HG03457 (cell line): ENCODE measurements at regions not wholly inside any gene's neighbourhood (a gene's known extent, or its start where the extent isn't known, plus 50 kb on each side); places are given as distances from the start of the nearest gene placed in this dataset.

Experiments used
- ATAC-seq: cut with Tn5 transposase; IDR thresholded peaks from one replicate; pipeline ENCODE4 v1.9.1; 2021; ENCODE audit warnings: moderate number of reproducible peaks; ENCODE audit not compliant: unreplicated experiment

DNA sequence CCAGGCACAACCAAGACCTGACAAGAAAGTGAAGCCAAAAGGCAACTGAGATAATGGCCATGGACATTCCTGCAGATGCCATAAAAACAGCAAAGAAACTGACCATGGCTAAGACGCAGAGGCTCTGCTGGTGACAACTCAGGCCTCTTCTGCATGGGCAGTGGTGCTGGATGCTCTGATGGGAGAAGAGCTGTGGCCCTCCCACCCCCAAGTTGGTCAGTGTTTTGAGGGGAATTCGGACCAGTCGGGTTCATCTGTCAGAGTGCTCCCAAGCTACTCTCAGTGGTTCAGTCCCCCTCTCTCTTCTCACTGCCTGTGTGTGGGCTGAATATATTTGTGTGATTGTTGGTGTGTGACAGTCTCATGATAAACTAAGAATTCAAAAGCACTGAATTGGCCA, 79.0 kb upstream of the GPR26 start:
- ATAC-seq = no peak

DNA sequence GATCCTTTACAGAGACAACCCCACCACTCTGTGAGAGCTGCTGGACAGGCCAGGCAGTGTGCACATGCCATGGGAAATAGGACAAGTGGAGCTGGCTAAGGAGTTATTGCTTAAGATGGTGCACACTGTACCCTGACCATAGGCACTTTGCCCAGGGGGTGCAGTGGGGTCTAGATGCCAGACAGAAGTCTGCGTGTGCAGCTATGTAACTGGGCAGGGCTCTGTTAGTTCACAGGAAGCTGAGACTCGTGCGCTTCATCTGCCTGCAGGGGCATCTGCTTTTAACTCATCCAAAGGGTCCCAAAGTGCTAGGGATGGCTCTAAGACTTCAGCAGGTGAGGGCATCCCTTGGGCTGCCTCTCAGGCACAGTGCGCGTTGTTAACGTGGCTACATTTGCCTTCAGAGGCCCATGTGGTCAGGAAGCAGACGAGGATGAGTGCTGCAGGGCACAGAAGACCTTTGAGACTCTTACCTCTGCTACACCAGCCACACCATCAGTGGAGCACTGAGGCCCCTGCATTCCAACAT, 77.7 kb upstream of the GPR26 start:
- ATAC-seq = no peak

DNA sequence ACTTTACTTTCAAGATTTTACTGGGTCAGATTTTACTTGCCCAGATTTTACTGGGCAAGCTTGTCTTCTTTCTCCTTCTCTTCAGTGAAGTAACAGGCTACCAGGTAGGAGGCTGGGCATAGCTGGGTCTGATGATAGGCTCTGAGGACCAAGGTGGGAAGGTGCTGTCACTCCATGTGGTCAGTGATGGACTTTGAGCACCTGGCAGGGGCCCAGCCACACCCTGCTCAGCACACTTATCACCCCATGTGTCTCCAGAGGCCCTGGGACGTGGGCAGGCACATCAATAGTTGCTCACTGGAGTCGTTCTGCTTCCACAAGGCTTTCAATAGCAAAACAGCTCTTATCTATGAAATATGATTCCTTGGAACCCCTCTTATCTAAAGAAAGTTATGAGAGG, 70.5 kb upstream of the GPR26 start:
- no peak for ATAC-seq

DNA sequence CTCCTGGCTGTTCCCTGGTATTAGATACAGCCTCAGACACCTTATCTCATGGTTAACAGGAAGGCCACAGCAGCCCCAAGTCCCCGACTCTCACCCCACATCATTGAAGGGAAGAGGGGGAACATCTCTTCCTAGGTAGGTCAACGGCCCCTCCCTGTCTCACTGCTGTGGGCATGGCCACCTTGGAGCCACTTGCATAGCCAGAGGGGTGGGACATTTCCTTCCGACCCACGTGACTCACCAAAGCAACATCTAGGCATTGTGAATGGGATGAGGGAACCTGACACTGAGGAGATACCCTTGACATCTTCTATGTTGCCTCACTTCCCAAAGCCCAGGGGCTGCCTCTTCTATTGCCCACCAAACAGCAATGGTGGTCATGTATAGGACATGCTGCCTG, 68.5 kb upstream of the GPR26 start:
- ATAC-seq = no peak

DNA sequence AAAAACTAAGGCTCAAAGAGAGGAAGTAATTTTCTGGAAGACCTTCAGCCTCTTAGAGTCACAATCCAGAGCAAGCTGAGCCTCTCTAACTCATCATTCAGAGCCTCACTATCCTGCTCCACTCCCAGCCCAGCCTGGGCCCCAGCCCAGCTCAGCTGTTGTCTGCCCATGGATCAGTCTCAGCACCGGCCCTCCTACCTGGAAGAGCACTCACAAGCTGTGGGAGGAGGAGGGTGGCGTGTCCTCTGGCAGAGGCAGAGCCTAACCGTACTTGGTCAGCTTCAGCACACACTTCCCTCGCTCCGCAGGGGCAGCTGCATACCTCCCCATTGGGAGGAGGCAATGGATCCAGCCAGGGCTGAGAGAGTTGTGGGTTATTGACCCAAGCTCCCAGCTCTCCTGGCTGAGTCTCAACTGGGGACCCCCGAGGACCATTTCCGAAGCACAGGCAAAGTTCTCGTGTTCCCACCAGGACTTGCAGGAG, 66.7 kb upstream of the GPR26 start:
- ATAC-seq = no peak

DNA sequence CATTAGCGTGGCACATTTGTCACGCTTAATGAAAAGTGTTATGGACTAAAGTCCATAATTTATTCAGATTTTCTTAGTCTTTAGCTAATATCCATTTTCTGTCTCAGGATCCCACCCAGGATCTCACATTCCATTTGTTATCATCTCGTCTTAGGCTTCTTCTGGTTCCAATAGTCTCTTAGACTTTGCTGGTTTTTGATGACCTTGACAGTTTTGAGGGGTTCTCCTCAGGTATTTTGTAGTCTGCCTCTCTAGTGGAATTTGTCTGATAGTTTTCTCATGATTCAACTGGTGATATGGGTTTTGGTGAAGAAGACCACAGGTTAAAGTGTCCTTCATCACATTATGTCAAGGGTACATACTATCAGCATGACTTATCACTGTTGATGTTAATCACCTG, 66.0 kb upstream of the GPR26 start:
- ATAC-seq = no peak

DNA sequence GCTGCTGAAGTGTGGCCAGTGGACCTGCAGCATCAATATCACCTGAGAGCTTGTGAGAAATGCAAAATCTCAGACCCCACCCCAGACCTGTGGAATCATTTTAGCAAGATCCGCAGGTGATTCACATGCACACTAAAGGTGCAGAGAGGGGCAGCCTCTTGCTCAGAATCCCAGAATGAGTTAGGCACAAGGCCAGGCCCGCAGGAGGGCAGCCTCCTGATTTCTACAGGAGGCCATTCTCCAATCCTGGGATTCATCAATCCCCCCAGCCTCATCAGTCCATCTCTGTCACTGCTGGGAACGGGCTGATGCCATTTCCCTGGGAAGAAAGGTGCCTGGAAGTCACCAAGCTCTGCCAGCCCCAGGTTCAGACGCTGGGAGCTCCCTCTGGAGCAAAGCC, 63.0 kb upstream of the GPR26 start:
- no peak for ATAC-seq

DNA sequence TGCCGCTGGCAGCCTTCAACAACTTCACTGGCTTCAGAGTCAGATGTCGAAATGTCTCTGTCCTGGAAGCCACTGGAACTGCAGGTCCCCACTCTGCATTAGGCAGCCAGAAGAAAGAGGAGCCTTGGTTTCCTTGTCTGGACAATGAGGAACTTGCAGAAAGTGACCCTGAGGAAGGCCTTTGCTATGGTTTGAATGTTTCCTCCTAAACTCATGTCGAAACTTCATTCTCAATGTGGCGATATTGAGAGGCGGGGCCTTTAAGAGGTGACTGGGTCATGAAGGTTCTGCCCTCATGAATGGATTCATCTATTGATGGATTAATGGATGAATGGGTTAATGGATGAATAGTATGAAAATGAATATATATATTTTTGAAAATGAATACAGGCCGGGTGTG, 61.6 kb upstream of the GPR26 start:
- ATAC-seq = no peak

DNA sequence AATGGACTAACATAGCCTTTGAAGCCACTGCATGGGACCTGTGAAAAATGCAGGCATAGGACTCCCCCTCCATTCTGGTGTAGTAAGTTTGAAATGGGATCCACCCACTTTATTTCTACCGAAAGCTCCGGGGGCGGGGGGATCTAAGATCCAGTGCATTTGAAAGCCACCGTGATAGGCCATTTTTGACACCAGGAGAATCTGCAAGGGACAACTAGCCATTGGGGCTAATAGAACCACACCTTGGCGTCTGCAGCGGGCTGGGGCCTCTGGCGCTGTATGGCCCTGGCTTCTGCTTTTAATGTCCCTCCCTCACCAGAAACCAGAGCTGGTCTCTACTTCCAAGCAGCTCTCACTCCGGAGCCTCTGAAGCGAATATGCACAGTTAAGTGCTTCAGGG, 60.1 kb upstream of the GPR26 start:
- no peak for ATAC-seq

DNA sequence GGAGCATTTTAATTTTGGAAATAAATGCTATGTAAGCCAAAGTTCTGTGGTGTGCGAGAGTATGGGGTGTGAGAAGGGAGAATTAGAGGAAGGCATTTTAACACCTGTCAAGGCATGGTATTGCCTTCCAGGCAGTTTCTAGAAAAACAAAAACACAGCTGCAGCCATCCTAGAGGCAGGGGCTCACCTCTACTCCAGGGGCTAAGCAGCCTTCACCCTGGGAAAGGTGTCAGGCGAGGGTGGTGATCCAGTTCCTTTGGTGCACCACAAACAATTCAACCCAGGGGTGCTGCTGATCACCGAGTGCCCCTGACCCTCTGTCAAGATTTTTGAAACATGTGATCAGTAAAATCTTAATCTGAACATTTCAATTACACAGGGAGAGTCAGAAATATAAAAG, 59.2 kb upstream of the GPR26 start:
- no peak for ATAC-seq

DNA sequence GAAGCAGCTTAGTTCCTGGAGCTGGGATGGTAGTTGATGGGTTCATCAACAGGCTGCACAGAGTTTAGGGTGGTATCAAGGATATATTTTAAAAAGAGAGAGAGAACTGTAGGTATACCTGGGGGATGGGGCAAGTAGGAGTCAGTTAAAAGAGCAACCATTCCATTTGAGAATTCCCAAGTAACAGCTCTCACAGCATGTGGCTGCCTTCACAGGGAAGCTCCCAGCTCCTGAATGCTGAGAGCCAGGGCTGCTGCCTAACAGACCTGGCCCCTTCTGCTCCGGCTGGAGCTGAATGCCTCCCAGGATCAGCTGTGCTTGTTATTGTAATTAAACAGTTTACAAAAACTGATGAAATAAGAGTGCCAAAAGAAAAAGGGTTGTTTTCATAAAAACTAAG, 58.8 kb upstream of the GPR26 start:
- ATAC-seq = no peak

DNA sequence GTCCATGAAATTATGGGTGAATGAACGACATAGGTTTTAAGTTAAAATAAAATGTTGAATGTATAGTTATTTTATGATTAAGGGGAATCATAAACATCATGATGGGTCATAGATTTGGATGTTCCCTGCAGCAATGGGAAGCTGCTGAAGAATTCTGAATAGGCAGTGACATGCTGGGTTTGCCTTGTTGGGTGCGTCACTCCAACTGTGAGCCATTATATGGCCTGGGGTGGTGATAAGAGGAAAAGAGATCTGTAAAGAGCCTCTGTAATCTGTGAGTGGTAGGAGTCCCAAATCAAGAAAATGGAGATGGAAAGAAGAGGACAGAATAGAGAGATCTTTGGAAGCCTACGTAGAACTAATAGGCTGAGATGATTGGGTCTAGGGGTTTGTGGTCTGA, 58.1 kb upstream of the GPR26 start:
- no peak for ATAC-seq

DNA sequence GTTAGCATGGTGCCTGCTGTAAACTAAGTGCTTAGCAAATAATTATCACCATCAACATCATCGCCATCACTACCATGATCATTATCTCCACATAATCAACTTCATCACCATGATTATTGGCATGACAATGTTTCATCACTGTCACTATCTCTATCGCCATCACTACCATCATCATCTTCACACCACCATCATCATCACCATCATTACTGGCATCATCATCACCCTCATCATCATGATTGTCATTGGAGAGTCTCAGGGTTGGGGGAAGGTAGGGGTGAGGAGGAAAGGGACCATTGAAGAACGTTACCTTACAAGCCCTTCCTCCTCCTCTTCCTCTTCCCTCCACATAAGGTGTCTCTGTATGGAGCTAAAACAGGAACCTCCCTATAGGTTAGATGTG, 54.9 kb upstream of the GPR26 start:
- ATAC-seq = no peak

DNA sequence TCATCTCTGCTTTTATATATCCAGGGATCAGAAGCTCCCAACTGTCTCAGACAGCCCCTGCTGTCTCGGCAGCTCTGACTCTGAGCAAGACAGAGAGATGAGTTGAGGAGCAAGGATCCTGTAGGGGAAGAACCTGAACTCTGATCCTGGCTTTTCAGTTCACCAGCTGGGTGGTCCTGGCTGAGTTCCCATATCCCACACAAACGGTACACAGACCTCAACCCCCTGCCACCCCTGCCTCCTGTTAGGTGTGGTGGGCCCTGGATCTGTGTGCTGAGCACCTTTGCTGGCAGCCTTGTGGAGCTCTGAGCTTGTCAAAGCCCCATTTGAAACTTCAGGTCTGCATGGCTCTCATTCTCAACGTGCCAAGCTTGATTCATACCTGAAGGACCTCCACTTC, 54.3 kb upstream of the GPR26 start:
- ATAC-seq = no peak

DNA sequence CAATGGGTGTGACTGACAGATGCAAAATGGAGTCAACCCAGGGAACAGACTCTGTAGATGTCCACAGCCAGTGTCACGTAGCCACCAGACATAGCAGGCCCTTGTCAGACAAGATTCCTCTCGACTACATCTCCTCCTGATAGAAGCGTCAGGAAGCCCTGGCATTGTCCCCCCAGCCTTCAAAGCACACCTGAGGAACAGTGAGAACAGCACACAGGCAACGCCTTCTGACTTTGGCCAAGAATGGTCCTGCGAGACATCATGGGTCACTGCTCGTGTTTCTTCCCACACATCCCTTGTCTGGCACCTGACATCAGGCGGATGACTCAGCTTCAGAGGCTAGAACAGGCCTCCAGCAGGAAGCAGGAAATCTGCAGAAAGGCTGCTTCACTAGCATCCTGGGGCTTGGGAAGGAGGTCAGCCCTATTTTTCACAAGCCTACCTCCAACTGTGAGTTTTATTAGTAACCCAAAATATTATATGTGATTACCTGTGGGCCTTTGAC, 52.8 kb upstream of the GPR26 start:
- ATAC-seq = no peak

DNA sequence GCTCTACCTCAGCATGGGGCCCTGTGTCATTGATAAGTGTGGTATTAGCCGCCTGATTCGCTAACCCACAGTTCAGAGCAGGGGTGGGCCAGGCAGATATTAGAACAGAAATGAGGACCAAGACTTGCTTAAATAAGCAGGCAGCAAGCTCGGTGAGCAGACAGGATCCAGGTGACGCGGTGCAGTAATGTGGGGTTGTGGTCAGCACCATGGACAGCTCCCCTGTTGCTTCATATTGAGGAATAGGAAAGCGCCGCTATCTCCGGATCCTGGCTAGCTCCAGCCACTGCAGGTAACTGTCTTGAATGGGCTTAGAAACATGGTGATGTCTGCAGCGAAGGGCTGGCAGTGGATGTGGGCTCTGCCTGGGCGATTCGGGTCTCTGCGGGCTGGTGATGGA, 51.3 kb upstream of the GPR26 start:
- no peak for ATAC-seq
